HEK293 (cell line): ENCODE measurements at regions not wholly inside any gene's neighbourhood (a gene's known extent, or its start where the extent isn't known, plus 50 kb on each side); places are given as distances from the start of the nearest gene placed in this dataset.

Experiments used
- CTCF ChIA-PET: fragments of 350-600 bp; formaldehyde crosslinking; extraction: SDS; loops from one replicate; lab custom pipeline; 2021; ENCODE audit warnings: antibody characterized with exemption; lab: Yijun Ruan, JAX
- POLR2A ChIA-PET: fragments of 300-600 bp; formaldehyde crosslinking; extraction: SDS; loops from one replicate; lab custom pipeline; 2020; ENCODE audit warnings: antibody characterized with exemption, inconsistent platforms; lab: Yijun Ruan, JAX
- H3K27ac ChIP-seq: fragments of 200-500 bp; sonication (Bioruptor generic); 2 replicates; pipeline ENCODE4 v1.5.1; 2014; ENCODE audit warnings: low read depth, low read length, control low read depth, inconsistent platforms; ENCODE audit errors: extremely low read depth
- H3K36me3 ChIP-seq, 2 experiments: fragments of 200-500 bp in 1 of 2; sonication (Bioruptor generic) in 1 of 2; 1 replicate in 1 of 2; 2 replicates in 1 of 2; pipeline ENCODE4 v1.5.1; 2014 to 2017; ENCODE audit warnings: inconsistent platforms in 2 of 2, low read length in 2 of 2; ENCODE audit not compliant: control insufficient read depth in 2 of 2, insufficient read depth in 1 of 2
- H3K4me1 ChIP-seq: fragments of 200-500 bp; sonication (Bioruptor generic); 2 replicates; pipeline ENCODE4 v1.5.1; 2014; ENCODE audit warnings: mild to moderate bottlenecking, low read length, inconsistent platforms; ENCODE audit not compliant: control insufficient read depth, insufficient read depth
- H3K4me3 ChIP-seq: 2 replicates; pipeline ENCODE4 v1.5.1; 2011; ENCODE audit warnings: low read depth, mild to moderate bottlenecking, control low read depth, low read length, moderate library complexity
- H3K9me3 ChIP-seq: fragments of 200-500 bp; sonication (Bioruptor generic); 2 replicates; pipeline ENCODE4 v1.5.1; 2014; ENCODE audit warnings: low read depth, low read length, inconsistent platforms; ENCODE audit not compliant: control insufficient read depth, insufficient read depth
- HOXA7 ChIP-seq: sonication (generic); formaldehyde crosslinking; IDR thresholded peaks from 2 replicates; pipeline ENCODE4 v1.8.1; 2022; ENCODE audit warnings: missing genetic modification reagents, borderline replicate concordance
- KLF1 ChIP-seq: fragments of 450-650 bp; formaldehyde crosslinking; IDR thresholded peaks from 2 replicates; pipeline ENCODE4 v1.5.1; 2016; ENCODE audit warnings: missing biosample characterization, missing genetic modification characterization
- KLF16 ChIP-seq: fragments of 450-650 bp; formaldehyde crosslinking; IDR thresholded peaks from 2 replicates; pipeline ENCODE4 v1.5.1; 2017; ENCODE audit warnings: missing biosample characterization, missing genetic modification characterization
- MYNN ChIP-seq: fragments of 450-650 bp; formaldehyde crosslinking; IDR thresholded peaks from 2 replicates; pipeline ENCODE4 v1.5.1; 2016; ENCODE audit warnings: missing biosample characterization, missing genetic modification characterization, borderline replicate concordance
- ZNF16 ChIP-seq: fragments of 450-650 bp; formaldehyde crosslinking; IDR thresholded peaks from 2 replicates; pipeline ENCODE4 v1.5.1; 2016; ENCODE audit warnings: low read depth, missing biosample characterization, missing genetic modification characterization
- ZNF248 ChIP-seq: fragments of 450-650 bp; formaldehyde crosslinking; IDR thresholded peaks from 2 replicates; pipeline ENCODE4 v1.5.1; 2017; ENCODE audit warnings: missing biosample characterization, missing genetic modification characterization
- ZNF335 ChIP-seq: fragments of 450-650 bp; formaldehyde crosslinking; conservative IDR thresholded peaks from 2 replicates; pipeline ENCODE4 v1.5.1; 2016; ENCODE audit warnings: missing biosample characterization, missing genetic modification characterization
- ZNF48 ChIP-seq: fragments of 450-650 bp; formaldehyde crosslinking; IDR thresholded peaks from 2 replicates; pipeline ENCODE4 v1.5.1; 2016; ENCODE audit warnings: missing biosample characterization, missing genetic modification characterization
- ZNF561 ChIP-seq: fragments of 450-650 bp; IDR thresholded peaks from 2 replicates; pipeline ENCODE4 v1.5.1; 2018; ENCODE audit warnings: missing biosample characterization, missing genetic modification characterization, borderline replicate concordance
- ZNF658 ChIP-seq: fragments of 450-650 bp; formaldehyde crosslinking; IDR thresholded peaks from 2 replicates; pipeline ENCODE4; 2016; ENCODE audit warnings: missing biosample characterization, missing genetic modification characterization
- ZNF776 ChIP-seq: fragments of 450-650 bp; formaldehyde crosslinking; IDR thresholded peaks from 2 replicates; pipeline ENCODE4 v1.5.0; 2017; ENCODE audit warnings: missing biosample characterization, missing genetic modification characterization, borderline replicate concordance
- TF ChIP-seq, protein P1 (sequence below): fragments of 450-650 bp; formaldehyde crosslinking; IDR thresholded peaks from 2 replicates; pipeline ENCODE4 v1.5.1; 2017; ENCODE audit warnings: missing biosample characterization, missing genetic modification characterization
- TF ChIP-seq, protein P2 (sequence below): fragments of 450-650 bp; formaldehyde crosslinking; IDR thresholded peaks from 2 replicates; pipeline ENCODE4 v1.5.1; 2017; ENCODE audit warnings: missing biosample characterization, missing genetic modification characterization
- TF ChIP-seq, protein P3 (sequence below): fragments of 450-650 bp; formaldehyde crosslinking; optimal IDR thresholded peaks from 2 replicates; pipeline ENCODE3; 2016; ENCODE audit warnings: missing biosample characterization, mild to moderate bottlenecking, missing genetic modification characterization
- TF ChIP-seq, protein P4 (sequence below): fragments of 450-650 bp; formaldehyde crosslinking; IDR thresholded peaks from 2 replicates; pipeline ENCODE4 v1.5.1; 2016; ENCODE audit warnings: missing biosample characterization, missing genetic modification characterization

DNA sequence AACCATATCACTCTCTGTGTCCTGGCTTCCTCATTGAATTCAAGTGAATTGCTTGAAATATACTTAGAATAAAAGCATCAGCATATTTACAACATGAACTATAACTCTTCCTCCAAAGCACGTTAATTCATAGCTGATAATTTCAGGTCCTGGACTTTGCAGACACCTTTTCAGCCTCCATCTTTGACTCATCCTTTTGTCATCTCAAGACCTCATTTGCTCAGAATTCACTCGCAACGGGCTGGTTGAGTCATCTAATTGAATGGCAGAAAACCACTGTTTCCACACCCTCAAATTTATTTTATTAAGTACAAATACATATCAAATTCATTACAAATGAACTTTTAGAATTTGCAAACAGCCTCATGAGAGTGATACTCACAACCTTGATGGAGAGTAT lies 545.7 kb downstream of the GATA3 start (continued):
- no peak for TF ChIP-seq ZNF776 (tag by site-specific recombination)

DNA sequence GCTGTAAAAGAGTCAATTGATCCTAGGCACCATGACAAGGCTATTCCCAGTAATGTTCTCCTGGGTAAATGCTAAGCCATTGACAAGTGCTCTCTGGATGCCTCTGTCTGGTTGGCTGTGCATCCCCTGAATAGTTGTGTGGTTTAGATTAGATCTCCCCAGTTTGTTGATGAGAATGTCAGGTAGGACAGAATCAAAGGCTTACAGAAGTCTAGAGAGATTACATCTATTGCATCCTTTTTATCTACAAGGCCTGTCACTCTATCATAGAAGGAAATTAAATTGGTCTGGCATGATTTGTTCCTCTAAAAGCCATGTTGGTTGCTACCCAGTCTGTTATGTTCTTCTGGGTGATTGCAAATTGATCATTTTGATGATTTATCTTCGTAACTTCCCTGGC lies 548.3 kb downstream of the GATA3 start:
- no peak overlapping the region for H3K4me3 ChIP-seq
- POLR2A ChIA-PET: no interaction called here
- H3K36me3 ChIP-seq: no peaks in the 10 kb centered on the region
- H3K27ac ChIP-seq: no peak overlapping the region
- no peaks in the 10 kb centered on the region for H3K9me3 ChIP-seq
- no peaks in the 10 kb centered on the region for H3K4me1 ChIP-seq
- CTCF ChIA-PET: no interaction called here
- no peak for TF ChIP-seq ZNF335
- TF ChIP-seq ZNF16 (tag by site-specific recombination): no peak
- TF ChIP-seq, protein P1, sequence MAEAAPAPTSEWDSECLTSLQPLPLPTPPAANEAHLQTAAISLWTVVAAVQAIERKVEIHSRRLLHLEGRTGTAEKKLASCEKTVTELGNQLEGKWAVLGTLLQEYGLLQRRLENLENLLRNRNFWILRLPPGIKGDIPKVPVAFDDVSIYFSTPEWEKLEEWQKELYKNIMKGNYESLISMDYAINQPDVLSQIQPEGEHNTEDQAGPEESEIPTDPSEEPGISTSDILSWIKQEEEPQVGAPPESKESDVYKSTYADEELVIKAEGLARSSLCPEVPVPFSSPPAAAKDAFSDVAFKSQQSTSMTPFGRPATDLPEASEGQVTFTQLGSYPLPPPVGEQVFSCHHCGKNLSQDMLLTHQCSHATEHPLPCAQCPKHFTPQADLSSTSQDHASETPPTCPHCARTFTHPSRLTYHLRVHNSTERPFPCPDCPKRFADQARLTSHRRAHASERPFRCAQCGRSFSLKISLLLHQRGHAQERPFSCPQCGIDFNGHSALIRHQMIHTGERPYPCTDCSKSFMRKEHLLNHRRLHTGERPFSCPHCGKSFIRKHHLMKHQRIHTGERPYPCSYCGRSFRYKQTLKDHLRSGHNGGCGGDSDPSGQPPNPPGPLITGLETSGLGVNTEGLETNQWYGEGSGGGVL (tag by site-specific recombination): no peak
- TF ChIP-seq ZNF658 (tag by site-specific recombination): no peak
- TF ChIP-seq ZNF248: no peak
- TF ChIP-seq, protein P2, sequence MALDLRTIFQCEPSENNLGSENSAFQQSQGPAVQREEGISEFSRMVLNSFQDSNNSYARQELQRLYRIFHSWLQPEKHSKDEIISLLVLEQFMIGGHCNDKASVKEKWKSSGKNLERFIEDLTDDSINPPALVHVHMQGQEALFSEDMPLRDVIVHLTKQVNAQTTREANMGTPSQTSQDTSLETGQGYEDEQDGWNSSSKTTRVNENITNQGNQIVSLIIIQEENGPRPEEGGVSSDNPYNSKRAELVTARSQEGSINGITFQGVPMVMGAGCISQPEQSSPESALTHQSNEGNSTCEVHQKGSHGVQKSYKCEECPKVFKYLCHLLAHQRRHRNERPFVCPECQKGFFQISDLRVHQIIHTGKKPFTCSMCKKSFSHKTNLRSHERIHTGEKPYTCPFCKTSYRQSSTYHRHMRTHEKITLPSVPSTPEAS (tag by site-specific recombination): no peak
- TF ChIP-seq, protein P3, sequence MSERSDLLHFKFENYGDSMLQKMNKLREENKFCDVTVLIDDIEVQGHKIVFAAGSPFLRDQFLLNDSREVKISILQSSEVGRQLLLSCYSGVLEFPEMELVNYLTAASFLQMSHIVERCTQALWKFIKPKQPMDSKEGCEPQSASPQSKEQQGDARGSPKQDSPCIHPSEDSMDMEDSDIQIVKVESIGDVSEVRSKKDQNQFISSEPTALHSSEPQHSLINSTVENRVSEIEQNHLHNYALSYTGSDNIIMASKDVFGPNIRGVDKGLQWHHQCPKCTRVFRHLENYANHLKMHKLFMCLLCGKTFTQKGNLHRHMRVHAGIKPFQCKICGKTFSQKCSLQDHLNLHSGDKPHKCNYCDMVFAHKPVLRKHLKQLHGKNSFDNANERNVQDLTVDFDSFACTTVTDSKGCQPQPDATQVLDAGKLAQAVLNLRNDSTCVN (tag by site-specific recombination): no peak
- TF ChIP-seq KLF16: no peak

DNA sequence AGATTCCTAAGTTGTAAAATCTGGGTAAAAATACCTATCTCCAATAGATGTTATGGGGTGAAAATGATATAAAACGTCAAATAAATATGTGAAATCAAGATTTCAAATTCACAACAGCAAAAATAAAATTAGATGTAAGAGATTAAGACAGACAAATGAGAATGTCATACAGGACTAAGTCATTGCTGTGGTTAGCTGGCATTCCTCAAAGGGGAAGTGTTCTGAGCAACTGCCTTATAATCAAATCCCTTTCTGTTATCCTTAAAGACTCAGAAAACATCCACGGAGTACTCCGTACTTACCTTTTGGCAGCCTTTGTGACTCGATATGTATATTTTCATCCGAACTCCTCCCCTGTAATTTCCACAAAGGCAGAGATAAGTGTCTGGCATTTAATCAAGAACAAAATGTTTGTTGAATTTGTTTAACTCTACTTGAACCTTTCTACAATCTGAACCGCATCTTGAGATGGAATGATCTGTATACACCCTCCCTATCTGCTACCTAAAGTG lies 559.6 kb downstream of the GATA3 start:
- TF ChIP-seq, protein P4, sequence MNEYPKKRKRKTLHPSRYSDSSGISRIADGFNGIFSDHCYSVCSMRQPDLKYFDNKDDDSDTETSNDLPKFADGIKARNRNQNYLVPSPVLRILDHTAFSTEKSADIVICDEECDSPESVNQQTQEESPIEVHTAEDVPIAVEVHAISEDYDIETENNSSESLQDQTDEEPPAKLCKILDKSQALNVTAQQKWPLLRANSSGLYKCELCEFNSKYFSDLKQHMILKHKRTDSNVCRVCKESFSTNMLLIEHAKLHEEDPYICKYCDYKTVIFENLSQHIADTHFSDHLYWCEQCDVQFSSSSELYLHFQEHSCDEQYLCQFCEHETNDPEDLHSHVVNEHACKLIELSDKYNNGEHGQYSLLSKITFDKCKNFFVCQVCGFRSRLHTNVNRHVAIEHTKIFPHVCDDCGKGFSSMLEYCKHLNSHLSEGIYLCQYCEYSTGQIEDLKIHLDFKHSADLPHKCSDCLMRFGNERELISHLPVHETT: no peak
- TF ChIP-seq KLF1 (tag by site-specific recombination) (no peak), MYNN (tag by site-specific recombination) (no peak), ZNF561 (tag by site-specific recombination) (no peak), ZNF48 (tag by site-specific recombination) (no peak), HOXA7 (CRISPR knock-in tag) (no peak)
- TF ChIP-seq, protein P2 (tag by site-specific recombination): no peak
- Histone ChIP-seq H3K4me3 (no peak overlapping the region), H3K36me3 (no peaks in the 10 kb centered on the region), H3K4me1 (no peaks in the 10 kb centered on the region), H3K27ac (no peak overlapping the region), H3K9me3 (no peaks in the 10 kb centered on the region)
- ChIA-PET POLR2A (no interaction called here), CTCF (interaction anchor here (0.6 kb wide), 1 partner anchor 631 kb away, joined by 4 read pairs; no protein-coding TSS in a partner anchor)
